Stimulated activated CD4-positive, alpha-beta T cell treated with anti-CD3 and anti-CD28 coated beads, Interleukin-2, amount 100 ng/mL, for 48 hours (primary cell): ENCODE measurements at regions not wholly inside any gene's neighbourhood (a gene's known extent, or its start where the extent isn't known, plus 50 kb on each side); places are given as distances from the start of the nearest gene placed in this dataset.
"Not testable (repeated sequence)": the region's sequence is repeated elsewhere in the genome, so short reads cannot be mapped to it uniquely, and the experiment has no call there.

Experiments used
- DNase-seq, 2 donors: peaks; one replicate each; pipeline ENCODE4 v3.0.0-alpha.2; 2020

- DNase-seq = no peak
Observed at GRCh38 chr9:93900971-93901861, 53.9 kb downstream of the BARX1 start.

DNA sequence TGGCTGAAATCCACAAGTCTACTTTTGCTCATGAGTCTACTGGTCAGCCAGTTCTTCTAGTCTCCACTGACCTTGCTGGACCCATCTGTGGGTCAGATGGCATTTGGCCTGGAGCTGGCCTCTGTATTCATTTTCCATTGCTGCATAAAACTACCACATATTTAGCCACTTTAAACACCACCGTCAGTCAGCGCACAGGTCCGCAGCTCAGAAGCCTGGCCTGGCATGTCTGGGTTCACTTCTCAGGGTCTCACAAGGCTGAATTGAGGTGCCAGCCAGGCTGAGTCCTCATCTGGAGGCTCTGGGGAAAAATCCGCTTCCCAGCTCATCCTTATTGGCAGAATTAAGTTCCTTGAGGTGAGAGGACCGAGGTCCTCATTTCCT, 54.7 kb downstream of the BARX1 start:
- DNase-seq = no peak

- no peak for DNase-seq
Observed at GRCh38 chr9:93899609-93900435, 55.3 kb downstream of the BARX1 start.

GRCh38 chr9:93898502-93899426, 56.4 kb downstream of the BARX1 start:
- DNase-seq = no peak

DNA sequence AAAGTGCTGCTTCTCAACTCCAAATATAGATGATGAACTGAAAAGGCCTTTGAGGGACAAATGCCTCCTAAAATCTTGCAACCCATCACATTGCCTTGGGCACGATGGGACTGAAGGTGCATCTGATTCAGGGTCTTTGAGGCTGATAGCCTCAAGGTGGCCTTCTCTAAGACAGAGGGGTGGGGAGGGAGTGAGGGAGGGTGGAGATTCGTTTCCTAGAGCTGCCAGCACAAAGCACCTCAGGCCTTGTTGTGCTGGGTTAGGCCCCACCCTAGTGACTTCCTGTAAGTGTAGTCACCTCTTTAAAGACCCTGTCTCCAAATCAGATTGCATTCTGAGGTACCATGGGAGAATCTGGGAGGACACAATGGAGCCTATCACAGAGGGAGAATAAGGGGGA, 57.1 kb downstream of the BARX1 start:
- no peak for DNase-seq

DNA sequence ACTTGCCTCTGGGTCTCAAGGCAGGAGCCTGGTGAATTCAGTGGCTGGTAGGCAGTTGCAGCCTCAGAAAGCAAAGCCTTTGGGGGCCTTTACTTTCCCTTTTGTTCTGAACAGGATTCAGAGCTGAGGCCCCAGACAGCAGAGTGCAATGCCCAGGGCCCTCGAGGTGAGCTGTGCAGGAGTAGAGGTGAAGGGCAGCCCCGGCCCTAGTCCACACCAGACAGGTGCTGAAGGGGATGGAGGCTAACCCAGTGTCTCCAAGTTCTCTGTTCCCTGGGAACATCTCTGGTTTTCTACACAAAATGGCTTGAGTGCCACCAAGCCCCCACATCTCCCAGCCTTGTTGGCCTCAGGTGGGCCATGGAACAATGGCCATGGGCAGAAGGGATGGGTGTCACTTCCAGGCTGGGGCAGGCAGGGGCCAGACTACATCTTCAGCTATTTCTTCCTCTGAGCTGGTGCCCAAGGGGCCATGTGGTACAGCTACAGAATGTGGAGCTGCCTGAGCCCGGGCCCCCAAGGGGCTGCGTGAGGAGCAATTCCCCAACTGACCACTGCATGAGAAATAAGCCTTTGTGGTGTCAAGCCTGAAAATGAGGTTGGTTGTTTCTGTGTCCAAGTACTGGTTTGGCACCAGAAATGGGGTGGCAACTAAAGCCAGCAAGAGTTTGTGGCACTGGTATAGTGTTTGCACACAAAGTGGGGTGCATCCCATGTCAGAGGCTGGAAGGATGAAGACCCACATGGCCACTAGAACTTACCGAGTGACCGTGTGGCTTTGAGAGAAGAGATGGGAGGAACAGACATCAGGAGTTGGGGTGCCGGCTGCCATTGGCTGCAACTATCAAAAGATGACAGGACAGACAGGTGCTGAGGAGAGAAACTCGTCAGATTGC, 57.8 kb downstream of the BARX1 start:
- no peak for DNase-seq

DNA sequence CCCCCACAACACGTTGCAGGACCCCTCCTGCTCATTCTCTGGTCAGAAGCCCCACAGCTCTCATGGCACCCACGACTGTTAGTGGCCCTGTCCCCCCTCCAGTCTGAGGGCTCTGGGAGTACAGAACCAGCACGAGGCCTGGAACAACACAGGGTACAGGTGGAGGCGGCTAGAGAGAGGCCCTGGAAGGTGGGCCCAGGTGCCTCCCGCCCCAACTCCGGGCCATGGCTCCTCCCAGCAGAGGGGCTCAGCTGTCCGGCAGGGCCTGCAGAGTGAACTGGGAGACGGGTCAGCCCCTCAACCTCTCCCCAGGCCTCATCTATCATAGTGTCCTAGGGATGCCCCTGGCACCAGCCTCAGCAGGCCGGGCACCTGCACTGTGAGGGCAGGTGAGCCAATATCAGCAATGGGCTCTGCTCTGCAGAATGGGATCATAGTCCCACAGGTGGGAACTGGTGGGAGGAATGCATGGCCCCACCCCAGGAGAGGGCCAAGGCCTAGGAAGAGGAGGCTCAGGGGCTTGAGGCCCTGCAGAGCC, 58.6 kb downstream of the BARX1 start:
- DNase-seq = no peak

GRCh38 chr9:93896093-93896492, 59.1 kb downstream of the BARX1 start:
- DNase-seq = no peak

DNA sequence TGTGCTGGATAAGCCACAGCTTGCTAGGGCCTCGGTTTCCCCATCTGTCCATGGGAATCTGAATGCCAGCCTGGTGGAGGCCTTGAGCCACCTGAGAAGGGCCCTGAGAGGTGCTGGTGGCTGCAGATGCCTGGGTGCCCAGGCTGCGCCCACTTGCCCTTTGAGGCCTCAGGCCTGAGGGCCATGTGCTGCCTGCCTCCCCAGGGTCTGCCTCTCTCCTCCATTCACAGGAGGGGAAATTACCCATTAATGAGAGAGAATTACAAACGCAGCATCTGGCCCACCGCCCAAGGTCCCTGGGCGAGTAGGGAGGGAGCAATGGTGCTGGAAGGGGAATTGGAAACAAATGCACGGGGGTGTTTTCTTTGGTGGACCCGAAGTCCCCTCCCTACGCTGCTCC, 59.6 kb downstream of the BARX1 start:
- DNase-seq = no peak

- no peak for DNase-seq
Observed at GRCh38 chr9:93894691-93895079, 60.5 kb downstream of the BARX1 start.

- DNase-seq = no peak
Observed at GRCh38 chr9:93893899-93894690, 61.1 kb downstream of the BARX1 start.

DNA sequence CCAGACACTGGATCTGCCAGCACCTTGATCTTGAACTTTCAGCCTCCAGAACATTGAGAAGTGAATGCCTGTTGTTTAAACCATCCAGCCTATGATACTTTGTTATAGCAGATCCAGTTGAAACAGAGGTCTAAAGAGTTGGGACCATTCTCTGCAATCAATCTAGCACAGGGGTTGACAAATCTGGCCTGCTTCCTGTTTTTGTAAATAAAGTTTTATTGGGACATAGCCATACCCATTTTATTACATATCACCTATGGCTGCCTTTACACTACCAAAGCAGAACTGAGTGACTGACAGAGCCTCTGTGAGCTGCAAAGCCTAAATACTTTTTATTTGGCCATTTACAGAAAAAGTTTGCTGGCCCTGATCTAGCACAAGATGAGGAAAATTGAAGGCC, 62.0 kb downstream of the BARX1 start:
- DNase-seq = no peak

- DNase-seq = no peak
Observed at GRCh38 chr9:93892748-93893147, 62.4 kb downstream of the BARX1 start.

- no peak for DNase-seq
Observed at GRCh38 chr9:93891549-93892310, 63.4 kb downstream of the BARX1 start.

DNA sequence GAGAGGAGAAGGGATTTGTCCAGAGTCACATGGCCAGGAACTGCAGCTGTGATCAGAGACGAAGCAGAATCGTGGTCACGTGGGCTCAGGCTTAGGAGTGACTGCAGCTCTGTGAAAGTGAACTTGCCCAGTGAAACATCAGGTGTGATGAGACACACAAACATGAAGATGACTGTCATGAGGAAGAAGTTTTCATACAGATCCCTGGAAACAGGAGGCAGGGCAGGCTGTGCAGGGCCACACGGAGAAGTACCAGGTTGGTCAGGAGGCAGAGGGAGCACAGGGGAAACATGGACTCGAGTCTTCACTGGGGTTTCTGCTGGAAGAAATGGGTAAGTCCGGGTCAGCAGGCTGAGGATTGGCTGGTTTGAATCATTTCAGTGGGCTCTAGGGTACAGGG, 64.1 kb downstream of the BARX1 start:
- no peak for DNase-seq

GRCh38 chr9:93890436-93890935, 64.7 kb downstream of the BARX1 start:
- no peak for DNase-seq

DNA sequence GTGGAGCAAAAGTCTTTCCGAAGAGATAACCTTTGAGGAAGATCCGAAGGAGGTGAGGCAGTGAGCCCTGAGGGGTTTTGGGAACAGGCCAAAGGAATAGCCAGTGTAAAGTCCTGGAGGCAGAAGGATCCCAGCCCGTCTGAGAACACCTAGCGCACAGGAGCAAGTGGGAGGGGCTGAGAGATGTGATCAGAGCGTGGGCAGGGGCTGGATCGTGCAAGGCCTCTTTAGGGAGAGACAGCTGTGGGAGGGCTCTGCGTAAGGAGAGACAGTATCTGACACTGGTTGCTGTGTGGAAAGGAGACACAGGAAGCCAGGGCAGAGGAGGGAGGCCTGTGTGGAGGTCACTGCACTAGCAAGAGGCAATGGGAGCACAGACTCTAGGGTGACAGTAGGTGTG, 68.2 kb downstream of the BARX1 start:
- DNase-seq = no peak

DNA sequence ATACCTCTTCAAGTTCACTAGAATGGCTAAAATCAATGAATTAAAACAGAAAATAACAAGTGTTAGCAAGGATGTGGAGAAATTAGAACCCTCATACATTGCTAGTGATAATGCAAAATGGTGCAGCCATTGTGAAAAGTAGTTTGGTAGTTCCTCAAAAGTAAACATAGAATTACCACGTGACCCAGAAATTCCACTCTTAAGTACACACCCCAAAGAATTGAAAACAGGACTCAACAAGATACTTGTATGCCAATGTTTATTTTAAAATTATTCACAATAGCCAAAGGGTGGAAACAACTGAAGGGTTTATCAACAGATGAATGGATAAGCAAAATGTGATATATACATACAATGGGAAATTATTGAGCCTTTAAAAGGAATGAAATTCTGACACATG, 70.3 kb downstream of the BARX1 start:
- no peak for DNase-seq

GRCh38 chr9:93879662-93880407, 75.3 kb downstream of the BARX1 start:
- DNase-seq = not testable (repeated sequence)
